ENCODE measurements at regions not wholly inside any gene's neighbourhood (a gene's known extent, or its start where the extent isn't known, plus 50 kb on each side); places are given as distances from the start of the nearest gene placed in this dataset.

DNA sequence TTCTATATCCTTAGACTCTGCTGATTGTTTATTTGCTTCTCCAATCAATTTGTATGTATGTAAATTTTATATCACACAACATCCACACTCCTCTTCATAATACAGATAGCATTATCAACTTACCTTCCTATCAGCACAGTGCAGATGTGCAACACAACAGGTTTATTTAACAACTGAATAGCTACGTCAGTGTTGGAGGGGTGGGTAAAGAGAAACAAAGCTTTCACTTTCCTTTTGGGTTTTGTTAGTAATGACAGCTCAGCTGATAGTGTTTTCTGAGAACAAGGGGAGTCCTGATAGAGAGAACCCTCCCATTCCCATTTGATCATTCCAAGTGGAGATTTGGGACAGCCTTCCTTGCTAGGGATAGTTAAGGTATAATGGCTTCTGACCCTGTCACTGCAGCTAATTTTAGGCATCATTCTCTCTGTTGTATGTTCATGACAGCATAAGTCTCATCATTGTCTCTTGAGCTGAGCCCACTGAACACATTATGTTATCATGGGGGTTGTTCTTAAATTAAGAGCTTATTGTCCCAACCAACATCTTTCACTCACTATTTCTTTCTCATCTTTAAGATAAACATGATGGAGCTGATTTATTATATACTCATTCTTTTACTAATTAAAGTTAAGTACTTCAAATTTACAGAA, 227.7 kb downstream of the GPD2 start:
- no peak overlapping the region for H3K27ac ChIP-seq (ENCODE audit: low read depth, low read length)
- no peaks in the 10 kb centered on the region for H3F3A ChIP-seq (ENCODE audit: control insufficient read depth, insufficient read depth)
- no peaks in the 10 kb centered on the region for H3K36me3 ChIP-seq (ENCODE audit: control insufficient read depth, low read length)
- H3K9me2 ChIP-seq (replicated peaks; ENCODE audit: control insufficient read depth, low read length), result no peaks in the 10 kb centered on the region
- H3K79me2 ChIP-seq (ENCODE audit: control insufficient read depth, low read length), result no peaks in the 10 kb centered on the region
- H4K20me1 ChIP-seq (ENCODE audit: control insufficient read depth, insufficient read depth, low read depth, low read length), result no peaks in the 10 kb centered on the region
- no peaks in the 10 kb centered on the region for H3K4me1 ChIP-seq (ENCODE audit: control insufficient read depth, low read length)
- H3K4me2 ChIP-seq (ENCODE audit: low read length), result no peak overlapping the region
- no peak overlapping the region for H3K4me3 ChIP-seq (ENCODE audit: low read length)
- H3K27me3 ChIP-seq (ENCODE audit: control insufficient read depth, low read length), result no peaks in the 10 kb centered on the region
- TF ChIP-seq, protein P1, sequence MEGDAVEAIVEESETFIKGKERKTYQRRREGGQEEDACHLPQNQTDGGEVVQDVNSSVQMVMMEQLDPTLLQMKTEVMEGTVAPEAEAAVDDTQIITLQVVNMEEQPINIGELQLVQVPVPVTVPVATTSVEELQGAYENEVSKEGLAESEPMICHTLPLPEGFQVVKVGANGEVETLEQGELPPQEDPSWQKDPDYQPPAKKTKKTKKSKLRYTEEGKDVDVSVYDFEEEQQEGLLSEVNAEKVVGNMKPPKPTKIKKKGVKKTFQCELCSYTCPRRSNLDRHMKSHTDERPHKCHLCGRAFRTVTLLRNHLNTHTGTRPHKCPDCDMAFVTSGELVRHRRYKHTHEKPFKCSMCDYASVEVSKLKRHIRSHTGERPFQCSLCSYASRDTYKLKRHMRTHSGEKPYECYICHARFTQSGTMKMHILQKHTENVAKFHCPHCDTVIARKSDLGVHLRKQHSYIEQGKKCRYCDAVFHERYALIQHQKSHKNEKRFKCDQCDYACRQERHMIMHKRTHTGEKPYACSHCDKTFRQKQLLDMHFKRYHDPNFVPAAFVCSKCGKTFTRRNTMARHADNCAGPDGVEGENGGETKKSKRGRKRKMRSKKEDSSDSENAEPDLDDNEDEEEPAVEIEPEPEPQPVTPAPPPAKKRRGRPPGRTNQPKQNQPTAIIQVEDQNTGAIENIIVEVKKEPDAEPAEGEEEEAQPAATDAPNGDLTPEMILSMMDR (IDR thresholded peaks at IDR 0.05; ENCODE audit: low read depth, low read length, poor library complexity, severe bottlenecking), result no peak
- no peak for TF ChIP-seq EZH2phosphoT487 (IDR thresholded peaks at IDR 0.05; ENCODE audit: borderline replicate concordance, low read length)
- no peaks in the 10 kb centered on the region for H3K9me3 ChIP-seq (ENCODE audit: control insufficient read depth, insufficient read depth, low read length)

DNA sequence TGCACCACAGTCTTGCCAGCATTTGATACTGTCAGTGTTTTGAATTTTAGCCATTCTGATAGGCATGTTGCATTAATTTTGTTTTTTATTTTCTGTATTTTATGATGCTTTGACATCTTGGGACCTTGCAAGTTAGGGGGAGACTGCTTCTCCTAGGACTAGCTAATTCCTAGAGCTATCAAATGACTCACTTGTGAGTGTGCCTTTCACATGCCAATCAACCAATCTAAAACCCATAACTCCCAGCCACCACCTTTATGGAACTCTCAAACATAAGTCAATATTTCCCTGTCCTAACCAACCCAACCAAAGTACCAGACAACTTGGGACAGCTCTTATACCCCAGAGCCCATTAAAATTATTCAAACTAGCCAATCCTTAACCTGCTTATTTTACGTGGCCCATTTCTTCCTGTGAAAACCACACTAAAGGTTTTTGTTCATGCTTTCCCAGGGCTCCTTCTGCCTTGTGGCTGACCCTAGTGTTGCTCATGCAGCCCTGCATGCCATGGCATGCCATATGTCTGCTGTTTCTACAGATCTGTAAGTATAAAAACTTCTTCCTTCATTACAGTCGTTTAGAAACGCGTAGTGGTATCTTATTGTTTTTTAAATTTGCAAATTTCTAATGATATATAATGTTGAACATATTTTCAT, 230.1 kb downstream of the GPD2 start:
- Histone ChIP-seq H3F3A (ENCODE audit: control insufficient read depth, insufficient read depth) (no peaks in the 10 kb centered on the region), H3K4me1 (ENCODE audit: control insufficient read depth, low read length) (no peaks in the 10 kb centered on the region), H3K27me3 (ENCODE audit: control insufficient read depth, low read length) (no peaks in the 10 kb centered on the region), H3K79me2 (ENCODE audit: control insufficient read depth, low read length) (no peaks in the 10 kb centered on the region), H3K9me2 (replicated peaks; ENCODE audit: control insufficient read depth, low read length) (no peaks in the 10 kb centered on the region), H3K27ac (ENCODE audit: low read depth, low read length) (no peak overlapping the region), H3K36me3 (ENCODE audit: control insufficient read depth, low read length) (no peaks in the 10 kb centered on the region), H3K9me3 (ENCODE audit: control insufficient read depth, insufficient read depth, low read length) (no peaks in the 10 kb centered on the region), H4K20me1 (ENCODE audit: control insufficient read depth, insufficient read depth, low read depth, low read length) (no peaks in the 10 kb centered on the region), H3K4me3 (ENCODE audit: low read length) (no peak overlapping the region), H3K4me2 (ENCODE audit: low read length) (no peak overlapping the region)
- TF ChIP-seq, protein P1 (IDR thresholded peaks at IDR 0.05; ENCODE audit: low read depth, low read length, poor library complexity, severe bottlenecking), result no peak
- no peak for TF ChIP-seq EZH2phosphoT487 (IDR thresholded peaks at IDR 0.05; ENCODE audit: borderline replicate concordance, low read length)

DNA sequence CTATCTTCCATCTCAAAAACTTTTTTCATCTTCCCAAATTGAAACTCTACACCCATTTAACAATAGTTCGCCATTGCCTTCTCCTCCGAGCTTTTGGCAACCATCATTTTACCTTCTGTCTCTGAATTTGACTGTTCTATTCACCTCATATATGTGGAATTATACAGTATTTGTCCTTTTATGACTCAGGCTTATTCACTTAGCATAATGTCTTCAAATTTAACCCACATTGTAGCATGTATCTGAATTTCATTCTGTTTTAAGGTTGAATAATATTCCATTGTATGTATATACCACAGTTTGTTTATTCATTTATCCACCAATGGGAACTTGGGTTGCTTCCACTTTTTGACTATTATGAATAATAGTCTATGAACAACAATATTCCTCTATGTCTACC, 233.9 kb downstream of the GPD2 start:
- H3K4me1 ChIP-seq (ENCODE audit: control insufficient read depth, low read length), result no peaks in the 10 kb centered on the region
- no peaks in the 10 kb centered on the region for H3K9me3 ChIP-seq (ENCODE audit: control insufficient read depth, insufficient read depth, low read length)
- H3K4me2 ChIP-seq (ENCODE audit: low read length), result no peak overlapping the region
- H3K27me3 ChIP-seq (ENCODE audit: control insufficient read depth, low read length), result no peaks in the 10 kb centered on the region
- H3K27ac ChIP-seq (ENCODE audit: low read depth, low read length), result no peak overlapping the region
- H3K9me2 ChIP-seq (replicated peaks; ENCODE audit: control insufficient read depth, low read length), result no peaks in the 10 kb centered on the region
- no peaks in the 10 kb centered on the region for H3K79me2 ChIP-seq (ENCODE audit: control insufficient read depth, low read length)
- H3K4me3 ChIP-seq (ENCODE audit: low read length), result no peak overlapping the region
- H3F3A ChIP-seq (ENCODE audit: control insufficient read depth, insufficient read depth), result no peaks in the 10 kb centered on the region
- H4K20me1 ChIP-seq (ENCODE audit: control insufficient read depth, insufficient read depth, low read depth, low read length), result no peaks in the 10 kb centered on the region
- H3K36me3 ChIP-seq (ENCODE audit: control insufficient read depth, low read length), result no peaks in the 10 kb centered on the region
- TF ChIP-seq, protein P1 (IDR thresholded peaks at IDR 0.05; ENCODE audit: low read depth, low read length, poor library complexity, severe bottlenecking), result no peak
- TF ChIP-seq EZH2phosphoT487 (IDR thresholded peaks at IDR 0.05; ENCODE audit: borderline replicate concordance, low read length), result no peak

All from DOHH2 (cell line).